ENCODE measurements at regions not wholly inside any gene's neighbourhood (a gene's known extent, or its start where the extent isn't known, plus 50 kb on each side); places are given as distances from the start of the nearest gene placed in this dataset.

DNA sequence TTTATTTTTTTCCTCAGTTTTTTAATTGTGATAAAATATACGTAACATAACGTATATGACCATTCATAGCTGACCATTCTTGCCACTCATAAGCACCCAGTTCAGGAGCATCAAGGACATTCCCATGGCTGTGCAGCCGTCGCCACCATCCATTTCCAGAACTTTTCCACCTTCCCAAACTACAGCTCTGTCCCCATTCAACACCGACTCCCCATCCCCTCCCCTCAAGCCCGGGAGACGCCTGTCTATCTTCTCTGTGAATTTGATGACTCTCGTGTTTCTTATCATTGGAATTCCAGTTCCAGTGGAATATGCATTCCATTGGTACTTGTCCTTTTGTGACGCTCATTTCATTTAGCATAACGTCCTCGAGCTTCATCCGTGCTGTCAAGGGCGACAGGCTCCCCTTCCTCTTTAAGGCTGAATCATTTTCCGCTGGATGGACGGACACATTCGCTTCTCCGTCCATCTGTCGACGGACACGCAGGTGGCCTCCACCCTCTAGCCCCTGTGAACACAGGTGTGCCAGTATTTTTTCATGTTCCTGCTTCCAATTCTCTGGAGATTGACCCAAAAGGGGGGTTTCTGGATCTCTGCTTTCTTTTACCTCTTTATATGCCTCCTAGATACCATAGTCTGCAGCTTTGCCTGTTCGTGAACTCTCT, 88.1 kb downstream of the YTHDF1 start:
- DNase-seq, result no peak

- no peak for DNase-seq
Measured at GRCh38 chr20:63126876-63127699, 88.8 kb downstream of the YTHDF1 start.

- DNase-seq, result no peak
Measured at GRCh38 chr20:63125838-63126601, 89.9 kb downstream of the YTHDF1 start.

GRCh38 chr20:63125581-63125837, 90.4 kb downstream of the YTHDF1 start:
- DNase-seq, result no peak

DNA sequence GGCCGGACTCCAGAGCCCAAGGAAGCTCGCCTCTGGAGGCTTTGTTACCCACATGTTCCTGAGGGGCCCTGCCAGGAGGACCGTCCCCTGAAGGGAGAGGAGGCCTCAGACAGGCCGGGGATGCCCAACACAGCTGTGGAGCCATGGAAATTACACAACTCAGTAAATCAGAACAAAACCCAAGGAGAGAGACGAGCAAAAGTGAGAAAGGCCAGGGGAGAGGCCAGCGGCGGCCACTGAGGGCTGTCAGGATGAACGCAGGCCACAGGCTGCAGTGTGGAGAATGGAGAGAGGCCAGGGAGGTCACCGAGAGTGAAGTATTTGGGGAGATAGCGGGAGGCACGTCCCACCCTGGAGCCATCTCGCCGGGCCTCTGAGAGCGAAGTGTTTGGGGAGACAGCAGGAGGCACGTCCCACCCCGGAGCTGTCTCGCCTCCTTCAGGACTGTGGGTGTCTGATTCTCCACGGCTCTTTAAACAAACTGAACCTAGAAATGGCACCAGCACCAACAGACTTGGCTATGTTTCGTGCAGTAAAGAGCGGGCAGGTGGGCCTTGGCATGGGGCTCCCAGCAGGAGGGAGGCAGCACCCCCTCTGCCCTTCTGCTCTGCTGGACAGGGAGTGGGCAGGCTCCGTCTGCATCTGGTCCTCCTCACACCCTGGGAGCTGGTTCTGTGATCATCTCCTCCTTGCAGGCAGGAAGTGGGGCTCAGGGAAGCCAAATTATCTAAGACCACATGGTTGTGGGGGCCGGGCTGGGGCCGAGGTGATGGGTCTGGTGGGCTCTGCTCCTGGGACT, 91.0 kb downstream of the YTHDF1 start:
- no peak for DNase-seq

DNA sequence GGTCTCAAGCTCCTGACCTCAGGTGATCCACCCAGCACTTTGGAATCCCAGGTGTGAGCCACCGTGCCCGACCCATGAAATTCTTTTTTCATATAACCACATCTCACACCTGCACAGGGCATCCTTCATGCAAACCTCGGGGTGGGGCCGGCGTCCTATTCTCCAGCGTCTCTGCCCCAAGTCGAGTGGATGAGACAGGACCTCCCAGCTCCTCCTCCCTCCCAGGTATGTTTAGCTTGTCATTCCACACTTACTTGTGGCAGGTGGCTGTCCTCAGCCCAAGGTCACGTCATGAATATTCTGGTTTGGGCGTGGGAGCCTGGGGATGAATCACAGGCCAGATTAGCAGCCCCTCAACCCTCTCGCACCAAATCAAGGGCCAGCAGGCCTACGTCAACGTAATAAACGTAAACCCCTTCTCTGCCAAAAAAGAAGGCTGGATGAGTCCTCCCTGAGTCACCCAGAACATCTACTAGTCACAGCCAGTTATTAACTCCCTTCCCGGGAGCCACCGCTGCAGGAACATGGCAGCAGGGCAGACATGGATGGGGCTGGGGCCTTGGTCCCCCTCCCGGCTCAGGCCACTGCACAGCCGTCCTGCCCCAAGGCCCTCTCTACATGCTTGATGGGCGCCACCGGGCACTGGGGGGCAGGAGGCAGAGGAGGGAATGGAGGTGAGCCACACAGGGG, 91.7 kb downstream of the YTHDF1 start:
- DNase-seq, result no peak

- no peak for DNase-seq
Measured at GRCh38 chr20:63123331-63123741, 92.6 kb downstream of the YTHDF1 start.

GRCh38 chr20:63122626-63123025, 93.3 kb downstream of the YTHDF1 start:
- no peak for DNase-seq

DNA sequence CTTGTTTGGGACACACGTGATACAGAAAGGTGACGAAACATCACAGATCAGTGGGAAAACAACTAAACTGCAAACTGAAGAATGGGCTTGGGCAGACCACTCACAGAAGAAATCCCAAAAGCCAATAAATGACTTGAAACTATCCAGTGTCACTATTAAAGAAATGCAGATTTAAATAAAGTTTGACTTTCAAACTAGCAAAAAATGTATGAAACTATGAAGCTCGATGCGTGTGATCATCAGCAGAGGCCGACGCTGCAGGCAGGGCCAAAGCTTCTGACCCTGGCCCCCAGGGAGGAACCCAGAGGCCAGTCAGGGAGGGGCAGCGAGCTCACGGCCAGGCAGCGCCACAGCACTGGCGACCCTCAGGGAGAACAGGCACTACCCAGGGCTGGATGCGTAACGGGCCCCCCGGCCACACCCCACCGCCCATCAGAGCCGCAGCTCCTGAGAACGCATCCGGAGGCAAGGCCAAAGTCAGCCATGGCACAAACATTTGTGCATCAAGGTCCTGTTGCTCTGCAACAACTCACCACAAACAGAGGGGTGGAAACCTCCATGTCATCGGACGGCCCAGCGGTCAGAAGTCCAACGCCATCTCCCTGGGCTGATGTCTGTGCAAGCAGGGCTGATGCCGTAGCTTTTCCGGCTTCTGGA, 94.1 kb downstream of the YTHDF1 start:
- DNase-seq, result no peak

GRCh38 chr20:63121246-63121645, 94.7 kb downstream of the YTHDF1 start:
- DNase-seq, result no peak

DNA sequence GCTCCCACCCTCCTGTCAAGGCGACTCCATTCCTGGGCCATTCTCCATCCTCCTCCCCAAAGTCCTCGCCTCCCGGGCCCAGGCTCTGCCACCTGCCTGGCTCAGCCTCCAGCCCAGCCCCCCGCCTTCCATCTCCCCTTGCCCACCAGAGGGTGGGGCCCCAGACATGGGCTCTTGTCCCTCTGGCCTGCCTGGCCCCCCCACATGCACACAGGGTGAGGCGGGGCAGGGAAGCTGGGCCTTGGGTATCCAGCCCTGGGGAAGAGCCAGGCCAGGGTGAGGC, 95.2 kb downstream of the YTHDF1 start:
- no peak for DNase-seq

- no peak for DNase-seq
Measured at GRCh38 chr20:63119963-63120807, 95.7 kb downstream of the YTHDF1 start.

GRCh38 chr20:63119121-63119962, 96.6 kb downstream of the YTHDF1 start:
- no peak for DNase-seq

DNA sequence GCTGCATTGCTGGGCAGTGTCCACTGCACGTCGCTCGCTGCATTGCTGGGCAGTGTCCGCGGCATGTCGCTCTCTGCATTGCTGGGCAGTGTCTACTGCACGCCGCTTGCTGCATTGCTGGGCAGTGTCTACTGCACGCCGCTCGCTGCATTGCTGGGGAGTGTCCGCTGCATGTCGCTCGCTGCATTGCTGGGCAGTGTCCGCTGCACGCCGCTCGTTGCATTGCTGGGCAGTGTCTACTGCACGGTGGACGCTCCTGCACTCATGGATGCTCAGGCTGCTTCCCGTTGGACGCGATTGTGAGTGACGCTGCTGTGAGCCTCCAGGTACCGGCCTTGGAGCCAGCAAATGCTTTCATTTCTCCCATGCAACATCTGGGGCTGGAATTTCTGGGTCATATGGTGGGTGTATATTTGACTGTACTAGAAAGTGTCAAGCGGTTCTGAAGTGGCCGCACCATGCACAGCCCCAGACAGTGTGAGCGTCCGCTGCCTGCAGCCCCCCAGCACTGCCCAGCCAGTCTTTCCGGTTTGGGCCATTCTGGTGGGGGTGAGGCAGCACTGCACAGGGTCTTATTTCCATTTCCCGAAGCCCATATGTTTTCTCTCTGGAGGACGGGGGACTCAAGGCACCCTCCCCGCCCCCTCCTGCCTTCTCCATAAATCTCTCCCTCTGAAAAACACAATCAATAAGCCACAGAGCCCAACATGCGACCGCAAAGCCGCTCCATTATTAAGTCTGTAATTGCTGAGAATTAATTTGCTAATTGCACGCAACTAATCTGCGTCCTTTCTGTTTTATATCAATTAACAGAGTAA, 97.4 kb downstream of the YTHDF1 start:
- no peak for DNase-seq

DNA sequence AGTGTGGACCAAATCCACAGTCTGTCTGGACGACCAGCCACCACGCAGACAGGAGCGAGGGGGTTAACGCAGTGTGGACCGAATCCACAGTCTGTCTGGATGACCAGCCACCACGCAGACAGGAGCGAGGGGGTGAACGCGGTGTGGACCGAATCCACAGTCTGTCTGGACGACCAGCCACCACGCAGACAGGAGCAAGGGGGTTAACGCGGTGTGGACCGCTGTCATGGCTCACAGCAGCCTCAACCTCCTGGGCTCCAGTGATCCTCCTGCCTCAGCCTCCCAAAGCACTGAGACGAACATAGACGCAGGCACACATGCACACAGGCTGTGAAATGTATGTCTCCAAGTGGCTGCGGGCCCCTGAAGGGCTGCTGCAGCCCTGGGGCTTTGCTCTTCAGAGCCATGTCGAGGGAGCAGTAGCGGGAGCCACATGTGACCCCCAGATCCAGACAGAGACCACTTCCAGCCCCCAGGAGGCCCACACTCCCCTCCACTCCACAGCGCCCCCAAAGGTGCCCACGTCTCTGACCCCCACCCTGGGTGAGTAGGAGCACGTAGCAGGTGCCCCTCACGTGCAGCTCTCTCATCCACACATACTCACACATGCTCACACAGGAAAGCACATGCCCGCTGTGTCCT, 98.1 kb downstream of the YTHDF1 start:
- DNase-seq, result no peak

DNA sequence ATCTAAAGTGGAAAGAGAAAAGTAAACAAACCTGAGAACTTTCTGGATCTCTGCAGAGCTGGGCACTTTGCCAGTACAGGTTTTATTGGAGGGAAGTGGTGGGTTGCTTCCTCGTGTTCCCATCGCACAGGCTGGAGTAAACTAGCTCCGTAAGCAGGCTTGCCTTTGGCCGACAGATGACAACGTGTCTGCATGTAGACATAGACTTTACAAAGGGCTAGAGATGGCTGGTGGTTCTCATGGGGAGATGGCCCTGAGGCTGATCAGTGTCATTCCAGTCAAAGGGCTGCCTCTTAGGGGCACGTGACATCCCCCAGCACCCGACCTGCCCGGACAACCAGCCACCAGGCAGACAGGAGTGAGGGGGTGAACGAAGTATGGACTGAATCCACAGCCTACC, 98.8 kb downstream of the YTHDF1 start:
- no peak for DNase-seq

- no peak for DNase-seq
Measured at GRCh38 chr20:63116412-63117106, 99.4 kb downstream of the YTHDF1 start.
